Dermis blood vessel endothelial cell (primary cell): ENCODE measurements at regions not wholly inside any gene's neighbourhood (a gene's known extent, or its start where the extent isn't known, plus 50 kb on each side); places are given as distances from the start of the nearest gene placed in this dataset.

Source experiments
- DNase-seq: peaks from one replicate; pipeline ENCODE4 v3.0.0; 2010

DNA sequence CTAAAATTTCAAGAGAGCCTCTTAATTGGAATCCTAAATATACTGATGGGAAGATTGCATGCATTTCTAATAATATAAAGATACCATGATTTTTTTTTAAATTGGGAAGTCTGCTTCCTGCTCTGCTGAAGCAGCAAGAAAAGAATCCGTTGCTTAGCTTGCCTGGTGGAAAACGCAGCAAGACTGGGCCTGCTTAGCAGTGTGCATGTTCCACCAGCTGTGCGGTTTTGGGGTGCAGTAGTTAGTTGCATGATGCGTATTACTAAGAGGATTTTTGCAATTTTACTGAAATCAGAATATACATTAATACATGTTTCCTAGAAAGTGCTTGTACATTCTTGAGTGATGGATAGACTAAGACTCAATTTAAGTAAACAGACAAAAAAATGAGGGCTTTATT lies 319.9 kb downstream of the CMPK2 start:
- no peak for DNase-seq

DNA sequence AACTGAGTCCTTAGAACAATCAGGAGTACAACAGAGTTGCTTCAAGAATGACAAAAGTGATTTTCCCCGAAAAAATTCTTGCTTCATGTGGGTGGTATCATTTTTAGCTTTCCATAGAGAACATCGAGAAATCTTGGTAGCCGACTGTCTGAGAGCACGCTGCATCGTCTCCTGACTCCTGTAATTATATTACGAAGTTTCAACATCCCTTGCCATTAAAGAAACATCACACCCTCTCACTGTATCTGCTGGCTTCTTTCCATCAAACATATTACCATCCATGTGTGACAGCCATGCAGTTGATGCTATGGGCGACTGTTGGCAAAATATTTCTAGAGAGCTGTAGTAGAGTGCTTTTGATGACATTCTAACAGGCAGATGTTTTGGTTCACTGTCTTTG lies 311.2 kb downstream of the CMPK2 start:
- DNase-seq: no peak

DNA sequence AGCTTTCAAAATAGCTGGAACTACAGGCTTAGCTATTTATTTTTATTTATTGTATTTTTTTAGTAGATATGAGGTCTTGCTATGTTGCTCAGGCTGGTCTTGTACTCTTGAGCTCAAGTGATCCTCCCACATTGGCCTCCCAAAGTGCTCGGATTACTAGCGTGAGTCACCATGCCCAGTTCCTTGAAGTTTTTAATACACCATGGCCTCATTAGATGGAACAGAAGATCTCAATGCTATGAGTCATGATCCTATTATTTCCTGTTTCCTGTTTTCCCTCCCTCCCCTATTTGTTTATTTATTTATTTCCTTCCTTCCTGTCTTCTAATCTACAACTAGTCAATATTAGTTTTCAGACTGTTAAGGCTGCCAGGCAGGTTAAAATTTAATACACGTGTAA lies 309.0 kb downstream of the CMPK2 start:
- no peak for DNase-seq

DNA sequence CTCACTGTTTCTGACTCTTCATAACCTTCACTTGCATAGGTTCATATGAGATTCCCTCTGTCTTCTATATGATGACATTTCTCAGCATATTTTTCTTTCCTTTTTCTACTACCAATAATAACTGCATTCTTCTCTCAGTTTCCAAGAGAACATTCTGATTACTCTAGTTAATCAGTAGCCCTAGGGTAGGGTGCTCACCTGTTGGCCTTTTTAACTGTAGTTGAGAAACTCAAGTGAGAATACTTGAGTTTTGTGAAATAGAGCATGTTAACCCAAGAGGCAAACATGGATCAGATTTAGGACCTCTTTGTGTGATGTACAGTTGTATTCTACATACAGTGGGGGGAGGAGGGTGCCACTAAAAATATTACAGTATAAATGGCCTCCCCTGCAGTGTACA lies 308.0 kb downstream of the CMPK2 start:
- DNase-seq: no peak

DNA sequence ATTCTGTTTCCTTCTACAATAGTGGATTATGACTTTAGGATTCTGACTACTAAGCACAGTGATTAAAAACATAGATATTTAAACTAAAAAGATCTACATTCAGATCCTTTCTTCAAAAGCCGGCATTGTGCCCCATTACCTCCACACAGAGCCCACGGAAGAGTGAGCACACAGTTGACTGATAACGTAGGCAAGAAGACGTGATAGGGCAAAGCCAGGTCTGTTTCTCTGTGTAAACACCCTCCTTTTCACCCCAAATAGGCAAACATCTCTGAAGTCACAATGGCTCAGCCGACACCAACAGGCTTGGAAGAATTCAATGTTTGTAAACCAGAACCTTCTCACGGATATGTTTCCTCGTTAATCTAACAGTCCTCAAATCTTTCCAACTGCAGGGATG lies 302.9 kb downstream of the CMPK2 start:
- DNase-seq: no peak

DNA sequence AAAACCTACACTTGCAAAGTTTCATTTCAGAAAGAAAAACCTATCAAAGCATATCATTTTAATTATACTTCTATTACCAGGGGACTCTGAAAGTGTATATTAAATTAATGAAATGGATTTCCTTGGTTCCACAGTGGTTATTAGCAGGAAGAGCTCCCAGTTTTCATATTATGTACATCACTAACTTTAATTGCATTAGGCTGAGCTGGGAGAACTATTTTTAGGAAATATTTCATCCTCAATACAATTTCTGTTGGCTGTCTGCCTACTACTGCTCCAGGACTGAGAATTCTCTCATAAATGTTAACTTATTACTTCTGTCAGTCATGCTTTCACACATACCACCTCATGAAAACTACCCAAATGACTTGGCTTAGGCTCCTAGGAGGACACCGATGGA lies 301.4 kb downstream of the CMPK2 start:
- DNase-seq: no peak

DNA sequence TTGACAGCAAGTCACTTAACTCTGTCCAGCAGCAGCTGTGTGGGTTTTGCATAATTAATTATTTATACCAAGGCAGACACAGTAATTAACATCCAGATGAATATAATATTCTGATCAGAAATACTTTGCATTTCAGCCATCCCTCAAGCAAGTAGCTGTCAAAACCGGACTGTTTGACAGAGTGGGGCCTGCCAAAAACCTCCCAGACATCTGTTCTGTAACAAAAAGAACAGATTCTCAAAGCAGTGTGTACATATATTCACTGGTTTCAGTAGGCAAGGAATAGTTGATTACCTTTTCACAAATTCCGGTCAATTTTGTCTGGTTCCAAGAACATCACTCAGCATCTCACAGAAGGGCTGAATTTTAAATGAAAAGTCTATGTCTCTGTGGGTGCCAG lies 291.6 kb downstream of the CMPK2 start:
- no peak for DNase-seq

DNA sequence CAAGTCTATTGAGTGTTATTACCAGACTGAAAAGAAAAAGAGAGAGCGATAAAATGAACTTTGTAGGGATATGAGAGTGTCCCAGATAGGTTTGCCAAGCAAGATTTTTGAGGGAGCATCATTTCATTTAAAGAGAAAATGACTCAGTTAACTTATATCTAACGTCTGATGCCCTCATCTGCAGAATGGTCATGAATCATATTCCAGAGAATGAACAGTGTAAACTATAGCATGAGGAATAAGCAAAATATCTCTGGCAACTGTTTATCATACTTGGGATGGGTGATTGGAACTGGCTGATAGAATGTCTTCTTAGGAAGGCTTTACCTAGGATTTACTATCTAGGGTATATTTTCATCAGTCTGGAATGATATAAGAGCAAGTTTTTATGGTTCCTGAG lies 289.4 kb downstream of the CMPK2 start:
- no peak for DNase-seq

DNA sequence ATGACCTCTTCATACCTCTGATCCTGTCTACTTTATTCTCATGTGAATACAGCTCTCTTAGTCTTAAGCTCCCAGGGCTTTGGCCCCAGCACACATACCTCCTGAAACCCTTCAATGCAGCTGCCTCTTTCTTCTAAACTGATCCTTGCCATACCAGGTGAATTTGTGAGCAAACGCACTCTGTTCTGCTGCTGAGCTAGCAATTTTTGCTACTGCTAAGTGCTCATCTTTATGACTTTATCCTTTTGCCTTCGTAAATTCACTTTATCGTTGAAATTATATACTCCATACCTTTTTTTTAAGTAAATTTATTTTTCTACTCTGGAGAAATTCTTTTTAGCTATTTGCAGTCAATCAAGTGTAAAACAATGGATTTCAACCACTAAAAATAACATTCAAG lies 287.7 kb downstream of the CMPK2 start:
- DNase-seq: no peak

DNA sequence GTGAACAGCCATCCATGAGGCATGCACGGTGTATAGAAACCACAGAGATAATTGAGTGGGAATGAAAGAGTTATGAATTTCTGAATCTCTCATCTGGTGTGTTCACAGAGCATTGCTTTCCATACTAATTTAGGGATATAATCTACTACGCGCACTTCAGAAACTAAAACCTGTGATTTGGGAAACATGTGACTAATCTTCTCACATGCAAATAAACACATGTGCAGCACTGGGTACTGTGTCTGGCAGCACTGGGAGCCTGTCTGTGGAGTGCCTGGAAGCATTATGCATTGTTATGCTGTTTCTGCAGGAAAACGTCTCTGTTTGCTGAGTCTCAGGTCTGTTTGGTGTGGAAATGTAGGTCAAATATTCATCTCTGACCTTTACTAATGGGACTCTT lies 287.3 kb downstream of the CMPK2 start:
- DNase-seq: no peak

DNA sequence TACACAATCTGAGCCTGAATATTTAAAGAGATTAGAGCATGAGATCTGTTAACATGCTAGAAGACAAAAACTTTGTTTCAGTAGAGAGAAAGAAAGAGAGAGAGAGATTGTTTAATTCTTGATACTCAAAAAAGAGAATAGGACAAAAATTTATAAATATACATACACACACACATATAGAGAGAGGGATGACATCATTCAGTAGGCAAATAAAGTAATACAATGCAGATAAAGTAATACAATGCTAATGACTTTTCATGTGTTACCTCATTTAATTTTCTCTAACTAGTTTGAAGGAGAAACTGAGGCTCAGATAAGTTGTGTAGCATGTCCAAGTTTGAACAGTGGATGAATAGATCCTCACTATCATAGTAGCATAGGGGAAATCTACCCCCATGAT lies 286.4 kb downstream of the CMPK2 start:
- no peak for DNase-seq

DNA sequence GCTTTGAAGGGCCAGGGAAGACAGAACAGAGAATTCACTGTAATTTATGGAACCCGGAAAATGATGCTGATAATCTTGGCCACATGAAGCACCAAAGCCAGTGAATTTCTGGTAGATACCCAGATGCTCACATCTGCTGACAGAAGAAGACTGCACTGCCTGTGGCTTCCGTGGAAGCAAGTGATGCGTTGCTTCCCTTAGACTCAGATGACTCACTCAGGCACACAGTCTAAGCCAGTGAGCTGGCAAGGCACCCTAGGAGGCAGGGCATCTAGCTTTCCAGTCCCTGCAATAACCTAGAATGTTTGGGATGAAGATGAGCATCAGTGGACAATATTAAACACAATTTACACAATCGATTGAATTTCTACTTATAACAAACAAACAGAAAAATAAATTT lies 284.7 kb downstream of the CMPK2 start:
- no peak for DNase-seq

DNA sequence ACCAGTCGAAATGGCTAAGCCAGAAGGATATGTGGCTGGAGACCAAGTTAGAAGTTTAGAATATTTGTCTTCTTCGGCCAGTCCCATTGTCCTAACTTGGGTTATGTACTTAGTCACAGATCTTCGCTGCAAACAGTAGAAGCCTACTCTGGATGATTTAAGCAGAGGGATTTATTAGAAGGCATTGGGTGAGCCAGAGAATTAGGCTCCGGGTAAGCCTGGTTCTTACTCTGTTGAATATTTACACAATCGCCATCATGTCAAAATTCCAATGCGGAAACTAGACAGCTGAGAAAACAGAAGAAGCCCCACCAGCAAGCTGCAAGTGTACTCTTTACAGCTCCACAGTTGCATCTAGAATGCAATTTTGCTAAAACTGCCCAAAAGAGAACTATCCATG lies 276.6 kb downstream of the CMPK2 start:
- no peak for DNase-seq

DNA sequence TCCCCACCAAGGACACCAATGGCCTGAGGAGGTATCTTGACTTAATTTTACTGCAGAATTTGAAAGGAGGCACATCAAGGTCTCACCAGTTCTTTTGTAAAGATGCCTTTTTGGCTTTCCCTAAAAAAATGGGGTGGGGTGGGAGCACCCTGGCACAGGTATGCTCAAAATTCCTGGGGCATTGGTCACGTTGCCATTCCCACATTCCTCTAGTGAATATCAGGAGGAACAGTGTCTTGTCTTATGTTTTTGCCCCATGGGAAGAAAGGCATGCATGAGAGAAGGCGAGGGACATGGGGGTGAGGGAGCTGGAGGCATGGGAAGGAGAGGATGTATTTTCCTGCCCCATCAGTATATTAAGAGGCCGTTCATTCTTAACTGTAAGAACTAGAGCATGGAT lies 275.3 kb downstream of the CMPK2 start:
- DNase-seq: no peak

DNA sequence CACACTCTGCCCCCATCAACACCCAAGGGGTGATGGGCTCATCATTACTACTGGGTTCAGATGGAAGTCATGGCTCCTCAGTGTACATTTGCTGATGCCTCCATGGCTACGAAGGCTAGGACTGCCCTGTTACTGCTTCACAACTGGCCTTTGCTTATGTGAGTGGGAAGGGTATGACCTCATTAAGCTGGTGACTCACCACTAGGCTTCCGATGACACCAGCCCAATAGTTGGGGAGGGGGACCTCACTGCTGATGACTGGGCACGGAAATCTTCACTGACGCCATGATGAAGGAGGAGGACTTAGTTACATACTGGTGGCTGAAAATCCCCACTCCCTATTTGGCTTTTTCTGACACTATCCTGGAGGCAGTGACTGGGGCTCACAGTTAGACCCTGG lies 263.2 kb downstream of the CMPK2 start:
- no peak for DNase-seq

DNA sequence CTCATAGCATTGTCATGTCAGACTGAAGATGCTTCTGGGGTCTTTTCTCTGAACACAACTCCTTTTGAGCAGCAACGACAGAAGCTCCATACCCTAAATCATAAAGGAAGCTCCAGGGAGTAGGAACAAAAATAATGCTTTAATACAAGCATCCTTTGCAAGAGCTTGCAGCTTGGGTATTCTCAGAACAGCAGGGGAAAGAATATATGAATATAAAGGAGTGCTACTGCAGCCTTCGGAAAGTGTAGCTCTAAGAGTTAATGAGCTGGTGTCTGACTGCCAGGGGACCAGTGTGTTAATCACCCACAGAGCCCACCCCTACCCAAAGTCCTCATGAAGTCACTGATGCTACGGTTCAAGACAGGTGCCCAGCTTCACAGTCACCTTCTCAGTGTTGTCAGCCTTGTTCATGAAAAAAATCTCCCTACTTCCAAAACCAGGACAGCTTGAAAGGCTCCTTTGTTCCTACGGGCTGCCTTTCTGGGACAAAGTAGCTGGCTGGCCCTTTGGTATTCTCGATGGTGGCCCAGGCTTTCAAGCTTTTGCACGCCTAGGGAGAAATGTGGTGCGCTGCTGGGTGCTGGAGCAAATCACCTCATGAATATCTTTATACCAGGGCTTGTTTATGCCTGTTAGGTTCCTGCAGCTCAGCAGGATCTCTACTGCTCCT lies 259.7 kb downstream of the CMPK2 start:
- DNase-seq: no peak

DNA sequence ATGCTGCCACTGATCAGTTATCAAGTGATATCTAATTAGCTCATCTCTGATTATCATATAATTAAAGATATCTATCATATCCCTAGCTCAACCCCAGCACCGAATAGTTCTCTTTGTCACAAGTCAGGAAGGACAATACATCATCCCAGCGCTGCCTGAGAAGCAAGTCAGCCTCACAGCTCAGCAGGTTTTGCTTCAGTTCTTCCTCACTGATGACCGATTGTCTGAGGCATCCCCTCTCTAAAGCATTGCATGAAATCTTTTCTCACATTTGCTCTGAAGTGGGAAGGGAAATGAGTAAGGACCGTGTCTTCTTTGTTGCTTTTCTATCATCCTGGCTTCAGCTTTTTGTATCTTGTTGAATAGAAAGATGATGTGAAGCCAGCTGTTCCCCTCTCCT lies 247.9 kb downstream of the CMPK2 start:
- no peak for DNase-seq

DNA sequence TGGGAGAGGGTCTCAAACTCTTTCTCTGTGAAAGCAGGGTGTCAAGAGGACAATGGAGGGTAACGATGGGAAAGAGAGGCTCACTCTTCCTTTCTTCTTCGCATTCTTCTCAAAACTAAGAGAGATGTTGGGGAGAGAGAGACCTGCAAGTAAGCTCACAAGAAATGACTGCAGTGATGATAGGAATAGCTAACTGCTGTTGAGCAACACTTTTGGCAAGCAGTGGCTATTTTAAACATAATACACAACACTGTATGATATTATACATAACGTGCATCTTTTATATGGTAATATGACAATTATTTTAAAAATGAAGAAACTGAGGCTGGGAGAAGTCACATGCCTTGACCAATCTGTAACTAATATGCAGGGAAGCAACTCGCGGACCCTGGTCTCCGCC lies 247.5 kb downstream of the CMPK2 start:
- no peak for DNase-seq

DNA sequence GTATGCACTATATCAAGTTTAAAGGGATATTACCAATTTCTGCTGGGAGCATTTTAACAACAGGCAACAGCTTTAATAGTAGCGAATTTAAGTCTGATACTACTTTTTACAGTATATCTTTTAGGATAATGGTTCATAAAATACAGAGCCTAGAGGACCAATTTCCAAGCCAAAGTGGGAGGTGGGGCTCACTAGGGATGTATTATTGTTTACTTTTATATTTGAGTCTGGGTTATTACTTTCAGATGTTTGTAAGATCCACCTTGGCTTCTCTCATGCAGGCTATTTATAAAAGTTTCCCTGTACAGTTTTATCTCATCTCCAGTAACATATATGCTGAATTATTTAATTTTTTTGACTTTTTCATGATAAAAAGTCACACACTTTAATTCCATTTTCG lies 242.0 kb downstream of the CMPK2 start:
- DNase-seq: no peak

DNA sequence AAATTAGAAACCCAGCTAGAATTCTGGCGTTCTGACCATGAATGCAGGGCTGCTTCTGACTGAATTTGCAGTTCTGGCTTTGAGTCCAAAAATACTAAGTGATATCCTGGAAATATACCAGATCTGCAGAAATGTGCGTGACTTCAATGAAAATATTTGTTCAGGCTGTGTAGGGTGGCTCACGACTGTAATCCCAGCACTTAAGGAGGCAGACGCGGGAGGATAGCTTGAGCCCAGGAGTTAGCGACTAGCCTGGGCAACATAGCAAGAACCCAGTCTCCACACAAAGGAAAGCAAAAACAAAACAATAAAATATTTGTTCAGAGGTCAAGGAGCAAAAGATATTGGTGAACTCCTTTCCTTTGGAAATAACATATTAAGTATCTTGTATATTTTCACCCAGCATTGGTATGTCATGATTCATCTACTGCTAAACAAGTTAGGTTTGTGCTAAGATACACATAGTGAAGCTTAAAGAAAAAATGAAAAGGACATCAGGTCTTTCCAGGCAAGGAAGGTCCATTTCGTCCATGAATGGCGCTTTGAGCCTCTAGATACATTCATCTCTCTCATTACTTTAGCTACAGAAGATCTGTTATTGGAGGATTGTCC lies 239.2 kb downstream of the CMPK2 start:
- no peak for DNase-seq

DNA sequence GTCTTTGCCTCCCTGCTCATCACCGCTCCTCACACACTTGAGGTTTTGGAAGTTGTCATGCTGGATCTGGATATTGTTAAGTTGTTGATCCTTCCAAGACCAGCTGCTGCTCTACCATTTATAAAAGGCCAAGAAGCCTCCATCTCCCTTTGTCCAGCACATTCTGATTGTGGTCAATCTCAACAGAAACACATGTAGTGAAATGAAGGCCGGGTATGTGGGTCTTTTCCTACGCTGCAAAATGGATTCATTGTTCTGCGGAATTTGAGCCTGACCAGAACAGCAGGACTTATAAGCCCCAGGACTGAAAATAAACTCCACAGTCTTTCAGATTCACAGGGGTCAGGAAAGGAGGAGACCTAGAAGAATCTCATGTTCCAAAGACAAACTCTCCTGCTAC lies 238.4 kb downstream of the CMPK2 start:
- no peak for DNase-seq

DNA sequence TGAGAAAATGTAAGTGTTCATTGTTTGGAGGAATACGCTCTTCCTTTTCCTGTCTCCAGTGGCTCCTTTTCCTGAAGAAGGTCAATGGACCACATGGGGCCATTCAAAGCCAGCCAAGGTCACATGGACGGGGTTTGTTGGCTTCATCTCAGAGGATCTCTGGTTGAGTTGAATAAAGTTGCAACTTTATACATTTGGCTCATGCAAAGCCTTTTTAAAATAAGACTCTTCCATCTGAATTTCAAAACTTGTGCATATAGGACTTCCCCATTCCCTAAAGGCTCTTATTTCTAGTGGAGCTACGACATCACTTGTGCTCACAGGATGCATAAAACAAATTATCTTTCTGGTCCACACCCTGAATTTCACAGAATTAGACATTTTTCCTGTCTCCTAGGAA lies 235.5 kb downstream of the CMPK2 start:
- DNase-seq: no peak

DNA sequence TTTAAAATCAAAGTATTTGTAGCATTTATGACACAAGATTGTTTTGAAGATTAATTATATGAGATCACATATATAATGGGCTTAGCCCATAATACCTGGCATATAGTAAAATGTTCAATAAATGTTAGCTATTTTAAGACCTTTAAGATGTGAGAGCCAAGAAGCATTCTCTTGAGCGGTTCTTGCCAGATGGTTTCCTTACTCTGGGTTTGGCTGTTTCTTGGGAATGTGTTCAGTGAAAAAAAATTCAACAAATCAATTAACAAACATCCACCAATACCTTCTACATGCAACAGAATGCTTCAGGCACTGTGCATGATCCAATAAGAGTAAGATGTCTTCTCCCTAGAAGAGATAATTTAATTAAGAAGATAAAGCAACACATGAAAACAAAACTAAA lies 230.4 kb downstream of the CMPK2 start:
- DNase-seq: no peak

DNA sequence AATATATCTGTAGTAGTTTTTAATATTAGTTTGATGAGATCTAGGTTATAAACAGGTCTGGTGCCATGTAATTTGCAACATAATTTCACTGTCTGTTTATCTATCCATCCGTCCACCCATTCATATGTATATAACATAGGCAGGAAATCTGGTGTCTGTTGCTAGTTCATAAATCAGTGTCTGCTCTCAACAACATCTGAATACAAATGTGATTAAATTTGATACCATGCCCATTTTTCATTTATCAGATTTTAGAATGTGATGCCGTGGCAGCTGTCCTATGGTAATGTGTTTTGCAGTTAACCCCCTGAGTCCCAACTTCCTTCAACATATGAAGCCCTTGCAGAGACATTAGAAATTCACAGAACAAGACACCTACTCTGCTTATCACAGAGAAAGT lies 228.4 kb downstream of the CMPK2 start:
- DNase-seq: no peak

DNA sequence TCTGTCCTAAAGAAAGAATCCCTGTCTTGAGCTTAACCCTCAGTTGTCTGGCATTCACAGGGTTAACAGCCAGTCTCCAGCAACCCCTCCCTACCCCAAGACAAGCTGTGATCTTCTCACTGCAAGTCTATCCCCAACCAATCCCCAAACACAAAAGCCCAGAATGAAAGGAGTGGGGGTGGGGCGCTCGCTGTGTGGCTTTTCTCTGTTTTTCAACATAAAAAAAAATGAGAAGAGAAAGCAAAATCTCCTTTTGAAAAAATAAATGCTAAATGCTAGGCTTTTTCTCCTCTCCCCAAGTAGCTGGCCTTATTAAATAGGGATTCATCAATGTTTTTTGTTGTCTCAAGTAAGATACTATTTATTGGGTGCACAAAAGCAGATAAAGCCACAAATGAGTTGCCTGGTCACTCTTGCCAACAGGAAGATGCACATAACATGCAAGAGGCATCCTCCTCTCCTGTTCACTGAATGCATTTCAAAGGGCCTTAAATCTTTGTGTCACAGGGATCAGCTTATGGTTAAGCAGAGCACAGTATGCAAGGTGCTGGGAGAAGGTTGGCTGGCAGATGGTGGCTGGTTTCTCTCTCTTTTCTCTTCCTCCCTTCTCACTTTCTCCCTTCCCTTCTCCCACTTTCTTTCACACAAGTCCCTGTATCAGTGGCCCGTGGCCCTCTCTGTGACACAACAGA lies 225.6 kb downstream of the CMPK2 start:
- DNase-seq: no peak
